Endothelial cell of umbilical vein (primary cell): ENCODE measurements at regions not wholly inside any gene's neighbourhood (a gene's known extent, or its start where the extent isn't known, plus 50 kb on each side); places are given as distances from the start of the nearest gene placed in this dataset.

Experiments
- BruUV-seq: library from RNA; stranded (reverse); fragments of 400-500 nt; replicated peaks from 2 replicates; lab custom pipeline; 2021; lab: Mats Ljungman, UMichigan
- CTCF ChIA-PET: fragments of 300-600, 350-600 bp; sonication (Branson Sonifier 250); formaldehyde crosslinking; loops from one replicate; lab custom pipeline; 2021; ENCODE audit warnings: antibody characterized with exemption, inconsistent platforms; lab: Charles Lee
- POLR2A ChIA-PET: fragments of 300-600, 350-600 bp; sonication (Branson Sonifier 250); formaldehyde crosslinking; loops from one replicate; lab custom pipeline; 2021; ENCODE audit warnings: antibody characterized with exemption, inconsistent platforms; lab: Charles Lee
- DNase-seq: peaks from one replicate; pipeline ENCODE4 v3.0.0-alpha.2; 2011; ENCODE audit warnings: low read depth, low spot score
- FAIRE-seq: peaks from 2 replicates; lab custom pipeline; 2011; peaks lifted over from hg19 to GRCh38; lab: Jason Lieb, UNC
- H2AFZ ChIP-seq: 2 replicates; pipeline ENCODE4 v1.6.0; 2012; ENCODE audit warnings: low read depth, low read length, control low read depth, inconsistent platforms
- H3K27ac ChIP-seq: 2 replicates; pipeline ENCODE4 v1.5.1; 2011; ENCODE audit warnings: low read depth, mild to moderate bottlenecking, control low read depth, low read length, moderate library complexity; ENCODE audit not compliant: insufficient read depth
- H3K27me3 ChIP-seq, 2 experiments: 2 replicates each; pipeline versions ENCODE4 v1.6.0 to v1.6.1; 2011; ENCODE audit warnings: low read length in 2 of 2, mixed read lengths in 1 of 2; ENCODE audit not compliant: control insufficient read depth in 2 of 2, insufficient read depth in 2 of 2
- H3K36me3 ChIP-seq, 2 experiments: 2 replicates in 1 of 2; 3 replicates in 1 of 2; pipeline ENCODE4 v1.5.1; 2011; ENCODE audit warnings: low read length in 2 of 2, mild to moderate bottlenecking in 1 of 2, moderate library complexity in 1 of 2; ENCODE audit not compliant: control insufficient read depth in 2 of 2, insufficient read depth in 2 of 2; ENCODE audit errors: extremely low read depth in 1 of 2
- H3K4me1 ChIP-seq: 3 replicates; pipeline ENCODE4 v1.5.1; 2011; ENCODE audit warnings: mild to moderate bottlenecking, low read length; ENCODE audit not compliant: control insufficient read depth, insufficient read depth; ENCODE audit errors: extremely low read depth
- H3K4me2 ChIP-seq: 2 replicates; pipeline ENCODE4 v1.6.1; 2011; ENCODE audit warnings: low read length, control low read depth, mixed read lengths; ENCODE audit not compliant: insufficient read depth
- H3K4me3 ChIP-seq, 3 experiments: fragments of 200-600 bp in 1 of 3; sonication (generic), shearing (Covaris generic) in 1 of 3; replicated peaks in 1 of 3; 2 replicates each; pipeline ENCODE4 v1.5.1; 2011 to 2016; ENCODE audit warnings: control low read depth in 3 of 3, low read length in 3 of 3, mild to moderate bottlenecking in 2 of 3, inconsistent platforms in 1 of 3, low read depth in 1 of 3, moderate library complexity in 1 of 3; ENCODE audit not compliant: insufficient read depth in 1 of 3
- H3K79me2 ChIP-seq: 2 replicates; pipeline ENCODE4 v1.6.0; 2012; ENCODE audit warnings: low read length, inconsistent platforms; ENCODE audit not compliant: control insufficient read depth, insufficient read depth
- H3K9ac ChIP-seq: replicated peaks from 2 replicates; pipeline ENCODE3; 2011; ENCODE audit warnings: low read length, control low read depth; ENCODE audit not compliant: insufficient read depth; ENCODE audit errors: extremely low read depth
- H3K9me1 ChIP-seq: replicated peaks from 3 replicates; pipeline ENCODE4 v1.6.0; 2011; ENCODE audit warnings: mild to moderate bottlenecking, low read length; ENCODE audit not compliant: control insufficient read depth, insufficient read depth; ENCODE audit errors: extremely low read depth
- H3K9me3 ChIP-seq: replicated peaks from 2 replicates; pipeline ENCODE4 v1.5.1; 2012; ENCODE audit warnings: low read length, inconsistent platforms; ENCODE audit not compliant: control insufficient read depth, insufficient read depth
- H4K20me1 ChIP-seq: replicated peaks from 2 replicates; pipeline ENCODE3; 2011; ENCODE audit warnings: mild to moderate bottlenecking, low read length; ENCODE audit not compliant: control insufficient read depth, insufficient read depth; ENCODE audit errors: extremely low read depth
- CTCF ChIP-seq, 2 donors: IDR thresholded peaks; 1 replicate in 1 of 2; 2 replicates in 1 of 2; pipeline ENCODE4 v1.5.1; 2011; ENCODE audit warnings: low read length in 2 of 2, mild to moderate bottlenecking in 2 of 2, moderate library complexity in 2 of 2, control low read depth in 1 of 2, inconsistent platforms in 1 of 2, low read depth in 1 of 2; ENCODE audit not compliant: insufficient read depth in 1 of 2; ENCODE audit errors: extremely low read depth in 1 of 2
- EZH2 ChIP-seq: IDR thresholded peaks from 2 replicates; pipeline ENCODE4 v1.6.1; 2012; ENCODE audit warnings: borderline replicate concordance, low read depth, mild to moderate bottlenecking, moderate library complexity, low read length, inconsistent platforms; ENCODE audit not compliant: severe bottlenecking
- FOS ChIP-seq: IDR thresholded peaks from 2 replicates; pipeline ENCODE4 v1.6.1; 2011; ENCODE audit warnings: mild to moderate bottlenecking, low read length, moderate library complexity, borderline replicate concordance; ENCODE audit not compliant: insufficient read depth
- GATA2 ChIP-seq: IDR thresholded peaks from 2 replicates; pipeline ENCODE4 v1.7.0; 2011; ENCODE audit warnings: low read depth, mild to moderate bottlenecking, moderate library complexity, mixed read lengths, low read length; ENCODE audit not compliant: insufficient read length, insufficient read depth
- JUN ChIP-seq: IDR thresholded peaks from 2 replicates; pipeline ENCODE4 v1.6.1; 2011; ENCODE audit warnings: borderline replicate concordance, low read depth; ENCODE audit not compliant: insufficient read length, insufficient read depth
- MAX ChIP-seq: IDR thresholded peaks from 2 replicates; pipeline ENCODE4 v1.6.1; 2011; ENCODE audit not compliant: insufficient read depth, insufficient read length
- MYC ChIP-seq: IDR thresholded peaks from one replicate; pipeline ENCODE4 v1.6.1; 2011; ENCODE audit warnings: mild to moderate bottlenecking, low read depth, low read length
- POLR2A ChIP-seq: IDR thresholded peaks from 2 replicates; pipeline ENCODE4 v1.6.1; 2012; ENCODE audit warnings: low read depth, mild to moderate bottlenecking, control low read depth, low read length
- POLR2AphosphoS5 ChIP-seq: IDR thresholded peaks from 2 replicates; pipeline ENCODE4 v1.6.1; 2012; ENCODE audit warnings: low read depth, mild to moderate bottlenecking, control low read depth, low read length, moderate library complexity; ENCODE audit not compliant: insufficient read depth
- dilution Hi-C: fragments of 300-500 bp; cut with MboI; formaldehyde crosslinking; loops from one replicate; pipeline ENCODE4 v1.15.0; 2019; ENCODE audit warnings: low sequenced_read_pairs; ENCODE audit not compliant: extremely low pct_ligation_motif_present
- intact Hi-C: fragments of 100-400 bp; cut with micrococcal nuclease; formaldehyde crosslinking; loops from one replicate; pipeline ENCODE4 v1.10.0; 2022

GRCh38 chr3:76198086-76198485, 412.7 kb upstream of the ZNF717 start:
- no peak for FAIRE-seq
- no peaks in the 10 kb centered on the region for H4K20me1 ChIP-seq
- no peaks in the 10 kb centered on the region for H3K36me3 ChIP-seq
- no peak overlapping the region for H3K4me3 ChIP-seq
- intact Hi-C loops: no loop called here
- CTCF ChIA-PET: no interaction called here
- H3K4me2 ChIP-seq: no peak overlapping the region
- POLR2A ChIA-PET: no interaction called here
- TF ChIP-seq CTCF (IDR thresholded peaks at IDR 0.05; ENCODE audit: extremely low read depth in 1 of 2, insufficient read depth in 1 of 2, low read depth in 1 of 2, low read length in 2 of 2) (no peak), MAX (no peak), JUN (no peak), POLR2AphosphoS5 (no peak), POLR2A (no peak), EZH2 (no peak), GATA2 (no peak), MYC (no peak), FOS (no peak)
- H3K4me1 ChIP-seq: no peaks in the 10 kb centered on the region
- H2AFZ ChIP-seq: no peak overlapping the region
- no peak overlapping the region for H3K9ac ChIP-seq
- no peaks in the 10 kb centered on the region for H3K79me2 ChIP-seq
- H3K27ac ChIP-seq: no peak overlapping the region
- no peaks in the 10 kb centered on the region for H3K27me3 ChIP-seq
- BruUV-seq: no TSS peak
- dilution Hi-C loops: no loop called here
- H3K9me3 ChIP-seq: peaks cover 5% of the 10 kb centered on the region
- no peaks in the 10 kb centered on the region for H3K9me1 ChIP-seq
- no peak for DNase-seq
